ENCODE measurements at regions not wholly inside any gene's neighbourhood (a gene's known extent, or its start where the extent isn't known, plus 50 kb on each side); places are given as distances from the start of the nearest gene placed in this dataset.

DNA sequence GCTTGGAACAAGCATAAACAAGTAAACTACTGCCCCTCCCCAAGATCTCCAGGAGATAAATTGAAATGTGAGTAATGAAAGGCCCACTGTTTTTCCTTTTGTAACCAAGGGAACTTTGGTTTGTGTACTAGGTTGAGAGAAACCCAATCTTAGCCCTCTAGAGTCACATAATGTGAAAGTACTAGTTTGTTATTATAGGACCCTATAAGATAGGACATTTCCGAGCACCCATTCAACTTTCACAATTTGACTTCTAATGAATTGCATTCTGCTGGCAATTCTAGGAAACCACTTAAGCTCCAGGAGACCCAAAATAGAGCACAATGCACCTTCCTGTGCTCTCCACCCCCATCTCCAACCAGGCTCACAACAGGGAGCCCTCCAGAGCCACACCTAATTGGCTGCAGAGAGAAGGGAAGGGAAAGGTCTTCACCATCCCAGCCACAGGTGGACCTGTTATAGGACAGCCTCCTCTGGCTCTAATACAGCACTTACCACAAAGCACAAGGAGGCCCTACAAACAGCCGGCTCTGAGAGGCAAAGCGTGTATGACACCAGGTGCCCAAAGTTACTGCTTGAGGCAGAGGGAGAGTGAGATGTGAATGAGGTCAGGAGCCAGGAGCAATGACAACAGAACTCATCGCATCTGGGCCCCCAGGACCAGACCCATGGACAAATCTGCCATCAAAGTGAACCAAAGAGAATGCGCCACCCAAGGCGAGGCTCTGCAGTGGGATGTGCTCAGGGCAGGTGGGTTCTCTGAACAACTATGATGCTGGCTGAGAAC, 163.3 kb upstream of the NTF3 start:
- Histone ChIP-seq H3K36me3 (ENCODE audit: control insufficient read depth in 2 of 2, extremely low read depth in 1 of 2, insufficient read depth in 2 of 2, low read length in 2 of 2) (no peaks in the 10 kb centered on the region), H3K27me3 (ENCODE audit: control insufficient read depth in 2 of 2, insufficient read depth in 2 of 2, low read length in 2 of 2) (no peaks in the 10 kb centered on the region), H3K4me3 (replicated peaks in 1 of 3; ENCODE audit: insufficient read depth in 1 of 3, low read depth in 1 of 3, low read length in 3 of 3) (no peak overlapping the region), H3K79me2 (ENCODE audit: control insufficient read depth, insufficient read depth, low read length) (no peaks in the 10 kb centered on the region), H2AFZ (ENCODE audit: low read depth, low read length) (no peak overlapping the region), H3K9me1 (replicated peaks; ENCODE audit: control insufficient read depth, extremely low read depth, insufficient read depth, low read length) (no peaks in the 10 kb centered on the region), H3K9me3 (replicated peaks; ENCODE audit: control insufficient read depth, insufficient read depth, low read length) (no peaks in the 10 kb centered on the region), H3K4me2 (ENCODE audit: insufficient read depth, low read length) (no peak overlapping the region), H3K9ac (replicated peaks; ENCODE audit: extremely low read depth, insufficient read depth, low read length) (no peak overlapping the region), H4K20me1 (replicated peaks; ENCODE audit: control insufficient read depth, extremely low read depth, insufficient read depth, low read length) (no peaks in the 10 kb centered on the region), H3K4me1 (ENCODE audit: control insufficient read depth, extremely low read depth, insufficient read depth, low read length) (no peaks in the 10 kb centered on the region), H3K27ac (ENCODE audit: insufficient read depth, low read depth, low read length) (no peak overlapping the region)
- intact Hi-C loops (cut with micrococcal nuclease) (no loop called here), dilution Hi-C loops (cut with MboI; ENCODE audit: extremely low pct_ligation_motif_present, low sequenced_read_pairs) (no loop called here)
- TF ChIP-seq GATA2 (IDR thresholded peaks at IDR 0.05; ENCODE audit: insufficient read depth, insufficient read length, low read depth, low read length) (no peak), POLR2AphosphoS5 (IDR thresholded peaks at IDR 0.05; ENCODE audit: insufficient read depth, low read depth, low read length) (no peak), FOS (IDR thresholded peaks at IDR 0.05; ENCODE audit: borderline replicate concordance, insufficient read depth, low read length) (no peak), JUN (IDR thresholded peaks at IDR 0.05; ENCODE audit: borderline replicate concordance, insufficient read depth, insufficient read length, low read depth) (no peak), EZH2 (IDR thresholded peaks at IDR 0.05; ENCODE audit: borderline replicate concordance, low read depth, low read length, severe bottlenecking) (no peak), MYC (IDR thresholded peaks at IDR 0.05; ENCODE audit: low read depth, low read length) (no peak), CTCF (IDR thresholded peaks at IDR 0.05; ENCODE audit: extremely low read depth in 1 of 2, insufficient read depth in 1 of 2, low read depth in 1 of 2, low read length in 2 of 2) (no peak), POLR2A (IDR thresholded peaks at IDR 0.05; ENCODE audit: low read depth, low read length) (no peak)
- TF ChIP-seq, protein P1, sequence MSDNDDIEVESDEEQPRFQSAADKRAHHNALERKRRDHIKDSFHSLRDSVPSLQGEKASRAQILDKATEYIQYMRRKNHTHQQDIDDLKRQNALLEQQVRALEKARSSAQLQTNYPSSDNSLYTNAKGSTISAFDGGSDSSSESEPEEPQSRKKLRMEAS (IDR thresholded peaks at IDR 0.05; ENCODE audit: insufficient read depth, insufficient read length): no peak
- DNase-seq (ENCODE audit: low read depth, low spot score) (no peak), FAIRE-seq (no peak)
- ChIA-PET POLR2A (no interaction called here), CTCF (no interaction called here)
- BruUV-seq (replicated peaks): no TSS peak

Measured in endothelial cell of umbilical vein (primary cell).